Activated CD4-positive, alpha-beta T cell treated with anti-CD3 and anti-CD28 coated beads, Interleukin-2, amount 10 ng/mL, durations not matched to agents 24 days and 14 days (primary cell): ENCODE measurements at regions not wholly inside any gene's neighbourhood (a gene's known extent, or its start where the extent isn't known, plus 50 kb on each side); places are given as distances from the start of the nearest gene placed in this dataset.
"Not testable (repeated sequence)": the region's sequence is repeated elsewhere in the genome, so short reads cannot be mapped to it uniquely, and the experiment has no call there.

Experiments used
- DNase-seq: peaks from one replicate; pipeline ENCODE4 v3.0.0; 2022
- H3K27ac Mint-ChIP-seq: one replicate; pipeline ENCODE4 v1.8.0; 2022; ENCODE audit warnings: mild to moderate bottlenecking, mixed read lengths
- H3K27me3 Mint-ChIP-seq: one replicate; pipeline ENCODE4 v1.8.0; 2022; ENCODE audit warnings: mixed read lengths
- H3K36me3 Mint-ChIP-seq: one replicate; pipeline ENCODE4 v1.8.0; 2022; ENCODE audit warnings: low read depth, mild to moderate bottlenecking, mixed read lengths
- H3K4me1 Mint-ChIP-seq: one replicate; pipeline ENCODE4 v1.8.0; 2021; ENCODE audit warnings: mixed read lengths
- H3K4me3 Mint-ChIP-seq: one replicate; pipeline ENCODE4 v1.8.0; 2022; ENCODE audit warnings: mild to moderate bottlenecking, moderate library complexity, mixed read lengths
- H3K9me3 Mint-ChIP-seq: one replicate; pipeline ENCODE4 v1.8.0; 2021; ENCODE audit warnings: mixed read lengths
- intact Hi-C: fragments of 100-400 bp; cut with micrococcal nuclease; formaldehyde crosslinking; loops from one replicate; pipeline ENCODE4 v1.15.1; 2023

DNA sequence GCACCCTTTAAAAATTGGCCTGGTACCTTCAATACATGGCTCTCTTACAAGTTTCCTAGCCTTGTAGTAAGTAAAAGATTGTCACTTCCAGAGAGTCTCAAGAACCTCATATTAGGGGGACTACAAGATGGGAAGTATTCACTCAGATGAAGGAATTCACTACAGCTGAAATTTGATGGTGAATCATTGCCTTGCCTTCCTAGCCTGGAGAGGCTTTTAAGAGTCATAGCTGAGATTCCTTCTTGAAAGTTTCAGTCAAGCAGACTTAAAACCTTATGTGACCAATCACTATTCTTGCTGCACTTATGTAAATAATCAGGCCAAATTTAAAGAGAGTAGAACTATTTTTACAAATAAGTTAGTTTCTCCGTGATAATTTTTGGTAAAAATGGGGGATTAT, 451.6 kb downstream of the TRHDE start:
- Mint-ChIP-seq H3K4me3 (no peak overlapping the region), H3K27me3 (no peaks in the 10 kb centered on the region), H3K4me1 (no peaks in the 10 kb centered on the region), H3K9me3 (no peaks in the 10 kb centered on the region), H3K27ac (no peak overlapping the region), H3K36me3 (no peaks in the 10 kb centered on the region)
- DNase-seq: no peak
- intact Hi-C loops: no loop called here

DNA sequence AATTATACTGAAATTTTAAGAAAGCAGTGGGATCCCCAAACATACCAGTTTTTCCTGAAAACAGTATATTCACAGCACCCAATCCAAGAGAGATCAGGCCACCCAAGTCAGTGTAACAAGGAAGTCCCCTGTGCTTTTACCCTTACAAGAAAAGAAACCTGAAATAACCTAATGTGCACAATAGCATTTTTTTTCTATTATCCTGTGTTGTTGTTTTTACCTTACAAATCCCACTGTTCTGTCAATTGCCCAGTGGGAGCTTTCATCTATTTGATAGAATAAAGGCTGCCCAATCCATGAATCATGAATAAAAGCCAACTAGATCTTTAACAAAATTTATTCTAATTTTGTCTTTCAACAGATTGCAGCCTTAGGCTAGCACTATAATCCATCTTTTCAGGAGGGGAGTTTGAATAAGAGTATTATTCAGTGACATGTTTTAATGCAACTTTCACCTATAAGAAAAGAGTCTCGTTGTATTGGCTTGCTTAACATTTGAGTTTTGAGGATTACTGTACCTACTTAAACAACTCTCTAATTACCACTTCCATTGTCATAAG, 457.4 kb downstream of the TRHDE start:
- Mint-ChIP-seq H3K27ac (no peak overlapping the region), H3K4me3 (no peak overlapping the region), H3K4me1 (no peaks in the 10 kb centered on the region), H3K36me3 (no peaks in the 10 kb centered on the region), H3K9me3 (no peaks in the 10 kb centered on the region), H3K27me3 (no peaks in the 10 kb centered on the region)
- DNase-seq: no peak
- intact Hi-C loops: no loop called here

- H3K27ac Mint-ChIP-seq: no peak overlapping the region
- no peaks in the 10 kb centered on the region for H3K4me1 Mint-ChIP-seq
- DNase-seq: no peak
- no peak overlapping the region for H3K4me3 Mint-ChIP-seq
- intact Hi-C loops: no loop called here
- H3K36me3 Mint-ChIP-seq: no peaks in the 10 kb centered on the region
- H3K9me3 Mint-ChIP-seq: no peaks in the 10 kb centered on the region
- no peaks in the 10 kb centered on the region for H3K27me3 Mint-ChIP-seq
Measured at GRCh38 chr12:72734581-72734980, 462.4 kb downstream of the TRHDE start.

DNA sequence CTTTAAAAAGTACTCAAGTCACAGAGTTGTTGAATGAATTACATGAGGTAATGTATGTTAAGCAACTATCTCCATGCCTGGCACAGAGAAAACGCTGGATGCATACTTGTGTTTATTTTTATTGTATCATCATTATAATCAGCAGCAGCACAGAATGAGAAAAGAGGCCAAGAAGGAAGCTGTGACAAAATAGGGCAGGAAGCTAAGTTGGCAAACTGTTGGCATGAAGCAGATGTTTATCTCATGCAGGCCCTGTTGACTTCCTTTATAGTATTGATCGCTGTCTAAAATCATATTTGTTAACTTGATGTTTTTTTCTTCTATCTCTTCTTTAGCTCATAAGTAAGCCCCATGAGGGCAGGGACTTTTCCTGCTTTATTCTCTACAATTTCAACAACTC, 466.6 kb downstream of the TRHDE start:
- intact Hi-C loops: no loop called here

DNA sequence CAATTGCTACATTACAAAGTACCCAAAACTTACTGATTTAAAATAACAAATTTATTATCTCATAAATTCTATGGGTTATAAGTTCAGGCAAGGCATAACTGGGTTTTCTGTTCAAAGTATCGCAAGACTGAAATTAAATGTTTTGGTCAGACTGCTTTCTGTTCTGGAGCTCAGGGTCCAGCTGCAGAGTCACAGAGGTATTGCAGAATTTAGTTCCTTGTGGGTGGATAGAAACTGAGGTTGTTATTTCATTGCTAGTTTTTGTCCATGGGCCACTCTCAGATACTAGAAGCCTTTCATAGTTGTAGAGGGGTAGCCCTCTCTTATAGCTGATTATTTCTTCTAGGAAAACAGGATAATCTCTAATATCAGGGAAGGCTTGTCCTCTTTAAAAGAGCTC, 467.9 kb downstream of the TRHDE start:
- Mint-ChIP-seq H3K27ac (no peak overlapping the region), H3K9me3 (peaks cover 15% of the 10 kb centered on the region), H3K4me1 (no peaks in the 10 kb centered on the region), H3K27me3 (no peaks in the 10 kb centered on the region), H3K4me3 (no peak overlapping the region), H3K36me3 (no peaks in the 10 kb centered on the region)
- intact Hi-C loops: no loop called here
- no peak for DNase-seq

More for the DNA sequence above, 466.6 kb downstream of the TRHDE start:
- no peaks in the 10 kb centered on the region for H3K4me1 Mint-ChIP-seq
- no peaks in the 10 kb centered on the region for H3K27me3 Mint-ChIP-seq
- peaks cover 15% of the 10 kb centered on the region for H3K9me3 Mint-ChIP-seq
- H3K27ac Mint-ChIP-seq: no peak overlapping the region
- no peaks in the 10 kb centered on the region for H3K36me3 Mint-ChIP-seq
- no peak for DNase-seq
- no peak overlapping the region for H3K4me3 Mint-ChIP-seq

GRCh38 chr12:72742568-72742967, 470.4 kb downstream of the TRHDE start:
- DNase-seq: no peak
- Mint-ChIP-seq H3K36me3 (no peaks in the 10 kb centered on the region), H3K27me3 (no peaks in the 10 kb centered on the region), H3K4me1 (no peaks in the 10 kb centered on the region), H3K9me3 (peaks cover 15% of the 10 kb centered on the region), H3K4me3 (no peak overlapping the region), H3K27ac (no peak overlapping the region)
- intact Hi-C loops: no loop called here

GRCh38 chr12:72746048-72746447, 473.9 kb downstream of the TRHDE start:
- intact Hi-C loops: no loop called here
- H3K4me3 Mint-ChIP-seq: no peak overlapping the region
- H3K27ac Mint-ChIP-seq: no peak overlapping the region
- no peaks in the 10 kb centered on the region for H3K36me3 Mint-ChIP-seq
- no peaks in the 10 kb centered on the region for H3K4me1 Mint-ChIP-seq
- H3K27me3 Mint-ChIP-seq: no peaks in the 10 kb centered on the region
- DNase-seq: no peak
- H3K9me3 Mint-ChIP-seq: peaks cover 15% of the 10 kb centered on the region

- intact Hi-C loops: no loop called here
- Mint-ChIP-seq H3K4me3 (no peak overlapping the region), H3K27me3 (no peaks in the 10 kb centered on the region), H3K4me1 (no peaks in the 10 kb centered on the region), H3K9me3 (peaks cover 10% of the 10 kb centered on the region), H3K27ac (no peak overlapping the region), H3K36me3 (no peaks in the 10 kb centered on the region)
- no peak for DNase-seq
Measured at GRCh38 chr12:72747111-72747849, 475.1 kb downstream of the TRHDE start.

DNA sequence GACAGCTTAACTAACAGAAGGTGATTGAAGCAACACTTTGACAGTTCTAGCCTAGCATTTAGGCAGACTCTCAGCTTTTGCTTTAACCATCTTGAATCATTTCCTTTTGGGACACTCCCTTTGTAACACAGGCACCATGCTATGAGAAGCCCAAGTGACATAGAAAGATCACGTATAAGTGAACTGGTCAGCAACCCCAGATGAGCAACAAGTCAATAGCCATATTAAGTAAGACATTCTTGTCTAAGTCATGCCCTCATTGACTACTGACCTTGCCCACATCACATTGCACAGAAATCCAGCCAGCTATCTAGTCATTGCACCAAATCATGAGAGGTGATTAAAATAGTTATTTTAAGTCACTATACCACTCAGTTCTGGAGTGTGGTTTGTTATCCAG, 476.8 kb downstream of the TRHDE start:
- intact Hi-C loops: no loop called here
- Mint-ChIP-seq H3K9me3 (no peaks in the 10 kb centered on the region), H3K27ac (no peak overlapping the region), H3K4me3 (no peak overlapping the region), H3K36me3 (no peaks in the 10 kb centered on the region), H3K4me1 (no peaks in the 10 kb centered on the region), H3K27me3 (no peaks in the 10 kb centered on the region)
- no peak for DNase-seq

DNA sequence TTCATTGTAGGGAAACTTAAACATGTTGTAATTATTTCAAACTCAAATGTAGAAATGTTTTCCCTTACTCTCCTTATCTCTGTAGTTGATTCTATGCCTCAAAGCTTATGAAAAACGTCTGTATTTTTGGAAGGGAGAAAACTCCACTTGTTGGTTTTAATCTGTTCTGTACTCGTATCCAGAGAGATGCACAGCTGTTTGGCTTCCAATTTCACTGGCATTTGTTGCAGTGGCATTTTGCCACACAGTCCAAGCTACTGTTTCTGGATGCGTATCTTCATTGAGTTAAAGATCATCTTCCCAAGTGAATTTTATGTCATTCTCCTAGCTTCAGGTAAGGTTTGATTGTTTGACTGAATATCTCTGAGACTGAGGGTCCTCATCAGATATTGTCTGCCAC, 481.4 kb downstream of the TRHDE start:
- no peaks in the 10 kb centered on the region for H3K36me3 Mint-ChIP-seq
- intact Hi-C loops: no loop called here
- no peaks in the 10 kb centered on the region for H3K4me1 Mint-ChIP-seq
- H3K9me3 Mint-ChIP-seq: peaks cover 2% of the 10 kb centered on the region
- no peak overlapping the region for H3K27ac Mint-ChIP-seq
- DNase-seq: no peak
- H3K27me3 Mint-ChIP-seq: no peaks in the 10 kb centered on the region
- no peak overlapping the region for H3K4me3 Mint-ChIP-seq

- intact Hi-C loops, H3K27me3 Mint-ChIP-seq: not testable (repeated sequence)
Measured at GRCh38 chr12:72754026-72754425, 481.9 kb downstream of the TRHDE start.

DNA sequence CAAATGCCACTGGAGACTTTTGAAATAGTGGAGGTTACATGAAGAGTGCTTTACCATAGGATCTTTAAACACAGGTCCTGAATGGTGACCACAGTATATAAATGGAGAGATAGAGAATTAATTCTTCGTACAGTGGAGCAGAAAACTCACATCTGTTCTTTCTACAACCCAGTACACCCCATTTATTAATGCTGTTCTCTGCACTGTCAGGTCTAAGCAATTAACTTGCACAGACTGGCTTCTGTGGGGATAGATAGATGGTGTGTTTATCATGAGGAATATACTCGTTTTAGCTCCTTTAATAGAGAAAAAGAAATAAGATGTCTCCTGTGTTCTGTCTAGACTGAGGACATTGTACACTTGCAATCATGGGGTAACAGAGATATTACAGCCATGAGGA, 494.3 kb downstream of the TRHDE start:
- Mint-ChIP-seq H3K4me3 (no peak overlapping the region), H3K9me3 (no peaks in the 10 kb centered on the region), H3K27me3 (no peaks in the 10 kb centered on the region), H3K36me3 (no peaks in the 10 kb centered on the region), H3K27ac (no peak overlapping the region), H3K4me1 (no peaks in the 10 kb centered on the region)
- intact Hi-C loops: no loop called here
- no peak for DNase-seq

More at GRCh38 chr12:72754026-72754425, 481.9 kb downstream of the TRHDE start:
- not testable (repeated sequence) for H3K4me1 Mint-ChIP-seq, H3K4me3 Mint-ChIP-seq, H3K9me3 Mint-ChIP-seq, H3K36me3 Mint-ChIP-seq, DNase-seq, H3K27ac Mint-ChIP-seq

DNA sequence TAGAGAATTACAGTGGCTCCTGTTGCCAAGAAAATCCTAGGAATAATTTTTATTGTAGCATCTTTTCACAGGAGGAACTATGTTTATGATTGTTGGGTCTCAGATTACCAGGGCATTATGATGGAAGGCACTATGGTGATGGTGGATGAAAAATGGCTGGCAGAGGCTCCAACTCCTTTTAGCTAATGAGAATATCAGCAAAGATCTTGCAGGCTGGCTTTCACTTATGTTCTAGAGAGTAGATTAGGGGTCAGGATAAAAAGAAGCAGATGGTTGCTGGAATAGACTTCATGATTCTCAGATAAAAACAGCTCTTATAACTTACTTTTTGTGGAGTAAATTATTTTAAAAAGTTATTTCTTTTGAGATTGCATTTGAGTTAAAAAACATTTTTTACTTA, 501.9 kb downstream of the TRHDE start:
- H3K9me3 Mint-ChIP-seq: no peaks in the 10 kb centered on the region
- H3K36me3 Mint-ChIP-seq: no peaks in the 10 kb centered on the region
- intact Hi-C loops: no loop called here
- H3K4me1 Mint-ChIP-seq: no peaks in the 10 kb centered on the region
- no peak overlapping the region for H3K27ac Mint-ChIP-seq
- H3K4me3 Mint-ChIP-seq: no peak overlapping the region
- no peaks in the 10 kb centered on the region for H3K27me3 Mint-ChIP-seq
- no peak for DNase-seq

- Mint-ChIP-seq H3K4me1 (no peaks in the 10 kb centered on the region), H3K27ac (no peak overlapping the region), H3K27me3 (no peaks in the 10 kb centered on the region), H3K36me3 (no peaks in the 10 kb centered on the region), H3K9me3 (no peaks in the 10 kb centered on the region), H3K4me3 (no peak overlapping the region)
- DNase-seq: no peak
- intact Hi-C loops: no loop called here
Measured at GRCh38 chr12:72777806-72778205, 505.6 kb downstream of the TRHDE start.

- Mint-ChIP-seq H3K36me3 (no peaks in the 10 kb centered on the region), H3K9me3 (peaks cover 3% of the 10 kb centered on the region), H3K4me1 (no peaks in the 10 kb centered on the region), H3K27ac (no peak overlapping the region), H3K27me3 (no peaks in the 10 kb centered on the region), H3K4me3 (no peak overlapping the region)
- intact Hi-C loops: no loop called here
- no peak for DNase-seq
Measured at GRCh38 chr12:72790273-72790672, 518.1 kb downstream of the TRHDE start.
